Neural cell (in vitro differentiated cells): ENCODE measurements at regions not wholly inside any gene's neighbourhood (a gene's known extent, or its start where the extent isn't known, plus 50 kb on each side); places are given as distances from the start of the nearest gene placed in this dataset.

ENCODE experiments used
- CTCF ChIP-seq: fragments of 450-650 bp; IDR thresholded peaks from 2 replicates; pipeline ENCODE4 v1.5.1; 2014; ENCODE audit warnings: antibody characterized with exemption, mild to moderate bottlenecking, moderate library complexity; ENCODE audit not compliant: poor library complexity, severe bottlenecking
- EP300 ChIP-seq: fragments of 450-650 bp; conservative IDR thresholded peaks from 2 replicates; pipeline ENCODE4 v1.6.1; 2014; ENCODE audit warnings: antibody characterized with exemption, mild to moderate bottlenecking, moderate library complexity; ENCODE audit not compliant: poor library complexity, severe bottlenecking
- EZH2 ChIP-seq: fragments of 200-600, 300-800 bp; shearing (Covaris generic), sonication (generic); IDR thresholded peaks from 2 replicates; pipeline ENCODE4 v1.6.1; 2014; ENCODE audit warnings: antibody characterized with exemption, low read length, borderline replicate concordance, mild to moderate bottlenecking; ENCODE audit not compliant: insufficient read depth, poor library complexity, severe bottlenecking
- MXI1 ChIP-seq: fragments of 450-650 bp; conservative IDR thresholded peaks from 2 replicates; pipeline ENCODE4 v1.6.1; 2014; ENCODE audit warnings: antibody characterized with exemption, mild to moderate bottlenecking; ENCODE audit not compliant: poor library complexity, severe bottlenecking
- POLR2AphosphoS5 ChIP-seq: IDR thresholded peaks from 2 replicates; pipeline ENCODE4 v1.6.1; 2012
- RAD21 ChIP-seq: fragments of 450-650 bp; conservative IDR thresholded peaks from 2 replicates; pipeline ENCODE4 v1.6.1; 2014; ENCODE audit warnings: antibody characterized with exemption, mild to moderate bottlenecking, moderate library complexity
- REST ChIP-seq: IDR thresholded peaks from 2 replicates; pipeline ENCODE4 v1.6.1; 2012; ENCODE audit warnings: borderline replicate concordance
- SMC3 ChIP-seq: fragments of 450-650 bp; conservative IDR thresholded peaks from 2 replicates; pipeline ENCODE4 v1.6.1; 2014; ENCODE audit warnings: antibody characterized with exemption, mild to moderate bottlenecking, moderate library complexity; ENCODE audit not compliant: poor library complexity
- TAF1 ChIP-seq: IDR thresholded peaks from 2 replicates; pipeline ENCODE4 v1.6.1; 2012; ENCODE audit warnings: low read depth

GRCh38 chr9:117541181-117541580 lies 126.3 kb upstream of the ASTN2 start:
- TF ChIP-seq MXI1 (no peak), CTCF (no peak), EZH2 (no peak), RAD21 (no peak), POLR2AphosphoS5 (no peak), REST (no peak), TAF1 (no peak), EP300 (no peak), SMC3 (no peak)
